HCT116 (cell line): ENCODE measurements at regions not wholly inside any gene's neighbourhood (a gene's known extent, or its start where the extent isn't known, plus 50 kb on each side); places are given as distances from the start of the nearest gene placed in this dataset.
A peak's percentile ranks its signal among the peaks of the same experiment; 100 is the strongest.

Experiments used
- ATAC-seq: fragments of 200-7000 bp; cut with Tn5 transposase; 2 replicates; pipeline ENCODE4 v1.9.1; 2020; ENCODE audit warnings: mild to moderate bottlenecking, moderate library complexity
- BruUV-seq: library from RNA; stranded (reverse); fragments of 400-500 nt; replicated peaks from 2 replicates; lab custom pipeline; 2021; lab: Mats Ljungman, UMichigan
- CTCF ChIA-PET: fragments of 300-600 bp; sonication (Branson Sonifier 250); formaldehyde crosslinking; loops from one replicate; lab custom pipeline; 2021; ENCODE audit warnings: antibody characterized with exemption; lab: Charles Lee
- POLR2A ChIA-PET: fragments of 300-600, 350-600 bp; sonication (Branson Sonifier 250); formaldehyde crosslinking; loops from one replicate; lab custom pipeline; 2021; ENCODE audit warnings: antibody characterized with exemption; lab: Charles Lee
- RAD21 ChIA-PET, 2 experiments: fragments of 300-600 bp; sonication (Branson Sonifier 250); formaldehyde crosslinking; loops; one replicate each; lab custom pipeline; 2023; ENCODE audit warnings: low total read pairs in 2 of 2; ENCODE audit not compliant: uncharacterized antibody in 2 of 2, unreplicated experiment in 2 of 2, low non-redundant PET in 1 of 2; lab: Charles Lee
- DNase-seq: peaks from one replicate; pipeline ENCODE4 v3.0.0-alpha.2; 2010; ENCODE audit warnings: low read depth, low spot score
- H2AFZ ChIP-seq: fragments of 200-600 bp; shearing (Covaris generic), sonication (generic); 2 replicates; pipeline ENCODE4 v1.6.1; 2017; ENCODE audit warnings: low read depth, mixed run types, mixed read lengths, antibody characterized with exemption, low read length; ENCODE audit not compliant: poor library complexity, severe bottlenecking
- H3K27ac ChIP-seq: 2 replicates; pipeline ENCODE4 v1.5.1; 2012; ENCODE audit warnings: low read depth, low read length
- H3K27me3 ChIP-seq: fragments of 200-600 bp; sonication (generic); 2 replicates; pipeline ENCODE4 v1.6.1; 2016; ENCODE audit warnings: mixed run types, low read length, mixed read lengths; ENCODE audit not compliant: insufficient read depth
- H3K36me3 ChIP-seq, 2 experiments: fragments of 200-500 bp in 1 of 2; fragments of 200-600 bp in 1 of 2; sonication (Bioruptor generic) in 1 of 2; sonication (generic) in 1 of 2; 2 replicates each; pipeline versions ENCODE4 v1.5.1 to v1.6.1; 2014 to 2016; ENCODE audit warnings: low read length in 2 of 2, inconsistent platforms in 1 of 2, mixed read lengths in 1 of 2, mixed run types in 1 of 2; ENCODE audit not compliant: insufficient read depth in 2 of 2, control insufficient read depth in 1 of 2
- H3K4me1 ChIP-seq, 2 experiments: fragments of 200-600 bp in 1 of 2; sonication (generic) in 1 of 2; 2 replicates each; pipeline versions ENCODE4 v1.5.1 to v1.6.1; 2012 to 2017; ENCODE audit warnings: low read length in 2 of 2, inconsistent platforms in 1 of 2, mild to moderate bottlenecking in 1 of 2, mixed read lengths in 1 of 2, mixed run types in 1 of 2, moderate library complexity in 1 of 2; ENCODE audit not compliant: insufficient read depth in 2 of 2, control insufficient read depth in 1 of 2
- H3K4me2 ChIP-seq: fragments of 200-600 bp; sonication (generic); 2 replicates; pipeline ENCODE4 v1.6.1; 2017; ENCODE audit warnings: mixed run types, low read length, mixed read lengths
- H3K4me3 ChIP-seq, 2 experiments: fragments of 200-600 bp in 1 of 2; sonication (generic) in 1 of 2; replicated peaks in 1 of 2; 2 replicates each; pipeline ENCODE4 v1.5.1; 2011 to 2016; ENCODE audit warnings: low read length in 2 of 2, control low read depth in 1 of 2, low read depth in 1 of 2, mild to moderate bottlenecking in 1 of 2, mixed read lengths in 1 of 2, mixed run types in 1 of 2
- H3K79me2 ChIP-seq: fragments of 200-600 bp; sonication (generic); 2 replicates; pipeline ENCODE4 v1.6.1; 2017; ENCODE audit warnings: mild to moderate bottlenecking, mixed run types, low read length, moderate library complexity, mixed read lengths; ENCODE audit not compliant: insufficient read depth
- H3K9ac ChIP-seq: fragments of 200-600 bp; sonication (generic); 2 replicates; pipeline ENCODE4 v1.6.1; 2016; ENCODE audit warnings: low read length, mixed read lengths
- H3K9me2 ChIP-seq: fragments of 200-600 bp; sonication (generic), shearing (Covaris generic); 2 replicates; pipeline ENCODE4 v1.6.1; 2017; ENCODE audit warnings: mixed run types, mild to moderate bottlenecking, moderate library complexity; ENCODE audit not compliant: insufficient read depth
- H3K9me3 ChIP-seq, 2 experiments: fragments of 200-500 bp in 1 of 2; fragments of 200-600 bp in 1 of 2; sonication (Bioruptor generic) in 1 of 2; sonication (generic) in 1 of 2; 2 replicates each; pipeline ENCODE4 v1.6.1; 2014 to 2017; ENCODE audit warnings: low read length in 2 of 2, mixed read lengths in 2 of 2, inconsistent platforms in 1 of 2, low read depth in 1 of 2, mild to moderate bottlenecking in 1 of 2, mixed run types in 1 of 2, moderate library complexity in 1 of 2; ENCODE audit not compliant: control insufficient read depth in 1 of 2, insufficient read depth in 1 of 2
- H4K20me1 ChIP-seq: fragments of 200-600 bp; sonication (generic), shearing (Covaris generic); 2 replicates; pipeline ENCODE4 v1.6.1; 2017; ENCODE audit warnings: mixed run types, mild to moderate bottlenecking, moderate library complexity; ENCODE audit not compliant: insufficient read depth
- ATF3 ChIP-seq: IDR thresholded peaks from 2 replicates; pipeline ENCODE4 v1.6.1; 2012
- CBX3 ChIP-seq: IDR thresholded peaks from 2 replicates; pipeline ENCODE4 v1.6.1; 2012; ENCODE audit warnings: low read depth
- CTCF ChIP-seq, 3 experiments: fragments of 200-600 bp in 1 of 3; sonication (generic) in 1 of 3; IDR thresholded peaks in 2 of 3; conservative IDR thresholded peaks in 1 of 3; 2 replicates each; pipeline ENCODE4 v1.5.1; 2012 to 2017; ENCODE audit warnings: low read depth in 2 of 3, low read length in 2 of 3, antibody characterized with exemption in 1 of 3, borderline replicate concordance in 1 of 3, control low read depth in 1 of 3, mild to moderate bottlenecking in 1 of 3, mixed read lengths in 1 of 3, mixed run types in 1 of 3, moderate library complexity in 1 of 3; ENCODE audit not compliant: insufficient read depth in 1 of 3
- EGR1 ChIP-seq: IDR thresholded peaks from 2 replicates; pipeline ENCODE4 v1.6.1; 2012; ENCODE audit warnings: low read depth
- JUND ChIP-seq: IDR thresholded peaks from 2 replicates; pipeline ENCODE4 v1.6.1; 2012
- MAX ChIP-seq: IDR thresholded peaks from 2 replicates; pipeline ENCODE4 v1.6.1; 2012
- POLR2A ChIP-seq: IDR thresholded peaks from 2 replicates; pipeline ENCODE4 v1.7.0; 2011; ENCODE audit warnings: borderline replicate concordance; ENCODE audit not compliant: insufficient read depth, insufficient read length; ENCODE audit errors: extremely low read depth
- POLR2AphosphoS5 ChIP-seq: IDR thresholded peaks from 2 replicates; pipeline ENCODE4 v1.6.1; 2011; ENCODE audit warnings: mild to moderate bottlenecking, low read depth, low read length, moderate library complexity
- SIN3A ChIP-seq: IDR thresholded peaks from 2 replicates; pipeline ENCODE4 v1.6.1; 2012; ENCODE audit warnings: low read depth
- SP1 ChIP-seq: IDR thresholded peaks from 2 replicates; pipeline ENCODE4 v1.6.1; 2012; ENCODE audit warnings: low read depth
- TCF7L2 ChIP-seq: IDR thresholded peaks from 2 replicates; pipeline ENCODE4 v1.7.0; 2011; ENCODE audit warnings: borderline replicate concordance, inconsistent platforms; ENCODE audit not compliant: insufficient read depth, insufficient read length; ENCODE audit errors: extremely low read depth
- YY1 ChIP-seq: IDR thresholded peaks from 2 replicates; pipeline ENCODE4 v1.6.1; 2011; ENCODE audit warnings: low read length, low read depth, moderate library complexity, mild to moderate bottlenecking; ENCODE audit not compliant: insufficient replicate concordance; ENCODE audit errors: extremely low read depth
- ZBTB33 ChIP-seq: IDR thresholded peaks from 2 replicates; pipeline ENCODE4 v1.6.1; 2011; ENCODE audit warnings: mild to moderate bottlenecking, low read length, moderate library complexity; ENCODE audit not compliant: insufficient replicate concordance; ENCODE audit errors: extremely low read depth
- intact Hi-C: fragments of 100-400 bp; cut with micrococcal nuclease; formaldehyde crosslinking; loops from 2 replicates; pipeline ENCODE4 v1.10.0; 2022

GRCh38 chr6:165777680-165778079 lies 114.6 kb upstream of the PDE10A start:
- Histone ChIP-seq H3K79me2 (no peaks in the 10 kb centered on the region), H3K36me3 (no peaks in the 10 kb centered on the region), H2AFZ (no peak overlapping the region), H3K9me3 (no peaks in the 10 kb centered on the region), H3K9ac (no peak overlapping the region), H3K27me3 (no peaks in the 10 kb centered on the region), H4K20me1 (no peaks in the 10 kb centered on the region), H3K4me1 (no peaks in the 10 kb centered on the region), H3K9me2 (no peaks in the 10 kb centered on the region), H3K4me2 (no peak overlapping the region), H3K27ac (no peak overlapping the region), H3K4me3 (no peak overlapping the region)
- ATAC-seq (peak; percentile 60; the same call in 1 of the 2 replicates), DNase-seq (no peak)
- ChIA-PET CTCF (no interaction called here), POLR2A (no interaction called here), RAD21 (no interaction called here)
- intact Hi-C loops = loop anchor here (10.0 kb wide), 1 partner anchor 923 kb away; no protein-coding TSS in a partner anchor
- no TSS peak for BruUV-seq
- TF ChIP-seq SIN3A (no peak), TCF7L2 (no peak), ATF3 (no peak), ZBTB33 (no peak)

- BruUV-seq = no TSS peak
- Histone ChIP-seq H3K9me3 (no peaks in the 10 kb centered on the region), H3K4me2 (no peak overlapping the region), H3K4me1 (no peaks in the 10 kb centered on the region), H2AFZ (no peak overlapping the region), H3K9ac (no peak overlapping the region), H3K4me3 (no peak overlapping the region), H4K20me1 (no peaks in the 10 kb centered on the region), H3K36me3 (no peaks in the 10 kb centered on the region), H3K9me2 (no peaks in the 10 kb centered on the region), H3K27ac (no peak overlapping the region), H3K79me2 (no peaks in the 10 kb centered on the region), H3K27me3 (no peaks in the 10 kb centered on the region)
- DNase-seq (no peak), ATAC-seq (no peak)
- RAD21 ChIA-PET = no interaction called here
- CTCF ChIA-PET = no interaction called here
- POLR2A ChIA-PET = no interaction called here
- intact Hi-C loops = loop anchor here (10.0 kb wide), 1 partner anchor 922 kb away; no protein-coding TSS in a partner anchor
- TF ChIP-seq CBX3 (no peak), SP1 (no peak), MAX (no peak), SIN3A (no peak), ATF3 (no peak), CTCF (IDR thresholded peaks at IDR 0.05 in 2 of 3, conservative IDR thresholded peaks at IDR 0.05 in 1 of 3; ENCODE audit: borderline replicate concordance in 1 of 3, insufficient read depth in 1 of 3, low read depth in 2 of 3, low read length in 2 of 3) (no peak), YY1 (no peak), POLR2AphosphoS5 (no peak), POLR2A (no peak), JUND (no peak), EGR1 (no peak), TCF7L2 (no peak)
Observed at GRCh38 chr6:165776691-165777090, 113.7 kb upstream of the PDE10A start.
